ENCODE measurements at regions not wholly inside any gene's neighbourhood (a gene's known extent, or its start where the extent isn't known, plus 50 kb on each side); places are given as distances from the start of the nearest gene placed in this dataset.

DNA sequence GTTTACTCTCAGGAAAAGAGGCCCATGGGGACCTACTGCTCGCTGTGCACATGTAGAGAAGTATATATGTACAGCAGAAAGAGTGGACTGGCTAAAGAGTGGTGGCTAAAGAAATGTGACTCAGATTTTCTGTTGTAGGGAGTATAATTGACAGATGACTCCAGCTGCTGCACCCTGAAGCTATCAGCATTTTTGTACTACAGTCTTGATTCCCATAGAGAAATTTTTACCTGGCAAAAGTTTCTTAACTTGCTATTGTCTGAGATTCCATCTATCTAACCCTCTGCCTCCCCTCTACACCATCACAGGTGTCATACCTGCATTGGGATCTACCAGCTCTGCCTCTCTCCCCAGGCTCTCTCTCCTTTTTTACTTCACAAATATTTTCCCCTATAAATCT is 296.0 kb upstream of the KYNU start:
- H4K5ac ChIP-seq (ENCODE audit: insufficient read length, low read depth, low read length), result no peak overlapping the region
- no peak for TF ChIP-seq RNF2 (IDR thresholded peaks at IDR 0.05; ENCODE audit: borderline replicate concordance, low read depth, low read length, missing control alignments, poor library complexity, severe bottlenecking)
- TF ChIP-seq SIN3A (conservative IDR thresholded peaks at IDR 0.05 in 1 of 2, IDR thresholded peaks at IDR 0.05 in 1 of 2; ENCODE audit: low read depth in 1 of 2, low read length in 2 of 2), result no peak
- no peak for TF ChIP-seq BRCA1 (IDR thresholded peaks at IDR 0.05; ENCODE audit: low read depth, low read length)
- no peak for TF ChIP-seq HDAC6 (IDR thresholded peaks at IDR 0.05; ENCODE audit: low read depth, low read length)
- TF ChIP-seq, protein P1, sequence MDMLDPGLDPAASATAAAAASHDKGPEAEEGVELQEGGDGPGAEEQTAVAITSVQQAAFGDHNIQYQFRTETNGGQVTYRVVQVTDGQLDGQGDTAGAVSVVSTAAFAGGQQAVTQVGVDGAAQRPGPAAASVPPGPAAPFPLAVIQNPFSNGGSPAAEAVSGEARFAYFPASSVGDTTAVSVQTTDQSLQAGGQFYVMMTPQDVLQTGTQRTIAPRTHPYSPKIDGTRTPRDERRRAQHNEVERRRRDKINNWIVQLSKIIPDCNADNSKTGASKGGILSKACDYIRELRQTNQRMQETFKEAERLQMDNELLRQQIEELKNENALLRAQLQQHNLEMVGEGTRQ (IDR thresholded peaks at IDR 0.05; ENCODE audit: low read length), result no peak
- no peaks in the 10 kb centered on the region for H4K20me1 ChIP-seq (replicated peaks in 1 of 2; ENCODE audit: control insufficient read depth in 1 of 2, insufficient read depth in 2 of 2, low read length in 2 of 2)
- H3K27me3 ChIP-seq (replicated peaks in 1 of 4; ENCODE audit: control insufficient read depth in 3 of 4, extremely low read depth in 1 of 4, insufficient read depth in 3 of 4, low read length in 3 of 4), result no peaks in the 10 kb centered on the region
- no peak overlapping the region for H2BK12ac ChIP-seq (ENCODE audit: low read depth, low read length)
- H3K4me1 ChIP-seq (replicated peaks in 1 of 4; ENCODE audit: control insufficient read depth in 3 of 4, insufficient read depth in 4 of 4, low read length in 3 of 4), result no peaks in the 10 kb centered on the region
- H3K14ac ChIP-seq (ENCODE audit: insufficient read length), result no peak overlapping the region
- H3K4ac ChIP-seq (replicated peaks; ENCODE audit: insufficient read length, low read depth, low read length), result no peak overlapping the region
- no peak overlapping the region for H2BK20ac ChIP-seq (ENCODE audit: low read length)
- no peaks in the 10 kb centered on the region for H3K9me3 ChIP-seq (ENCODE audit: insufficient read depth in 2 of 2, low read depth in 1 of 2, low read length in 1 of 2)
- no peak overlapping the region for H4K91ac ChIP-seq (replicated peaks; ENCODE audit: insufficient read length, low read length)
- WGBS, 2 experiments (ENCODE audit: extremely low coverage in 1 of 2, insufficient coverage in 1 of 2, insufficient read length in 1 of 2, insufficient replicate concordance in 2 of 2, low coverage in 1 of 2, low lambda C conversion rate in 2 of 2, missing lambda C conversion rate in 1 of 2), result 100% methylated on average over 1 of the region's 1 CpG; no CpG with 5 or more reads in 1 of the 2 experiments
- no peak overlapping the region for H3K9ac ChIP-seq (replicated peaks in 1 of 4; ENCODE audit: extremely low read depth in 1 of 4, low read depth in 3 of 4, low read length in 3 of 4)
- H2BK5ac ChIP-seq (ENCODE audit: low read depth, low read length), result no peak overlapping the region
- H2BK15ac ChIP-seq (ENCODE audit: low read length), result no peak overlapping the region
- H3K23ac ChIP-seq (ENCODE audit: insufficient read length), result no peak overlapping the region
- no peak overlapping the region for H3K4me2 ChIP-seq (ENCODE audit: insufficient read depth in 1 of 2, low read depth in 2 of 2, low read length in 2 of 2)
- H4K8ac ChIP-seq (ENCODE audit: extremely low read depth, insufficient read depth, low read length), result no peak overlapping the region
- CTCF ChIA-PET (ENCODE audit: partially characterized antibody), result interaction anchor here (0.7 to 1.7 kb wide), 4 partner anchors 16 to 418 kb away, joined by 3 to 4 read pairs (median 3); no protein-coding TSS in a partner anchor
- FAIRE-seq (no peak), DNase-seq (ENCODE audit: low read depth in 1 of 2, low spot score in 2 of 2) (no peak)
- H3K4me3 ChIP-seq (ENCODE audit: extremely low read depth in 1 of 4, insufficient read depth in 2 of 4, low read depth in 3 of 4, low read length in 4 of 4), result no peak overlapping the region
- H3K36me3 ChIP-seq (ENCODE audit: control insufficient read depth in 2 of 4, insufficient read depth in 4 of 4, low read length in 3 of 4), result no peaks in the 10 kb centered on the region
- no peak overlapping the region for H3K18ac ChIP-seq (ENCODE audit: extremely low read depth, low read length)
- POLR2A ChIA-PET (ENCODE audit: partially characterized antibody), result no interaction called here
- no peak overlapping the region for H3K27ac ChIP-seq (ENCODE audit: low read depth, low read length)
- H2AK5ac ChIP-seq (ENCODE audit: low read depth, low read length), result no peak overlapping the region
- H3K79me1 ChIP-seq (ENCODE audit: low read depth, low read length), result no peaks in the 10 kb centered on the region
- no peak overlapping the region for H2BK120ac ChIP-seq (replicated peaks; ENCODE audit: low read depth, low read length)
- H3K23me2 ChIP-seq (ENCODE audit: low read depth, low read length), result no peaks in the 10 kb centered on the region
- H3K56ac ChIP-seq (replicated peaks; ENCODE audit: insufficient read length, low read depth, low read length), result no peak overlapping the region
- H3K79me2 ChIP-seq (ENCODE audit: control insufficient read depth in 1 of 2, insufficient read depth in 2 of 2, low read length in 2 of 2), result no peaks in the 10 kb centered on the region
- no peak overlapping the region for H2AFZ ChIP-seq (ENCODE audit: low read length)

Measured in H1 (cell line).